AG04449 (cell line): ENCODE measurements at regions not wholly inside any gene's neighbourhood (a gene's known extent, or its start where the extent isn't known, plus 50 kb on each side); places are given as distances from the start of the nearest gene placed in this dataset.
A peak's percentile ranks its signal among the peaks of the same experiment; 100 is the strongest.

Experiments
- CTCF ChIA-PET: fragments of 350-600 bp; formaldehyde crosslinking; extraction: SDS; loops from one replicate; lab custom pipeline; 2021; ENCODE audit warnings: antibody characterized with exemption; lab: Yijun Ruan, JAX
- POLR2A ChIA-PET: fragments of 400-600, 350-600 bp; formaldehyde crosslinking; extraction: SDS; loops from one replicate; lab custom pipeline; 2020; ENCODE audit warnings: antibody characterized with exemption, inconsistent platforms; lab: Yijun Ruan, JAX
- DNase-seq: peaks from one replicate; pipeline ENCODE4 v3.0.0-alpha.2; 2010; ENCODE audit warnings: low read depth, low spot score
- H3K4me3 ChIP-seq: 2 replicates; pipeline ENCODE4 v1.5.1; 2011; ENCODE audit warnings: low read depth, mild to moderate bottlenecking, control low read depth, low read length
- CTCF ChIP-seq: IDR thresholded peaks from one replicate; pipeline ENCODE4 v1.5.1; 2011; ENCODE audit warnings: mild to moderate bottlenecking, moderate library complexity, low read length, control low read depth, inconsistent platforms; ENCODE audit not compliant: insufficient read depth; ENCODE audit errors: missing control alignments

DNA sequence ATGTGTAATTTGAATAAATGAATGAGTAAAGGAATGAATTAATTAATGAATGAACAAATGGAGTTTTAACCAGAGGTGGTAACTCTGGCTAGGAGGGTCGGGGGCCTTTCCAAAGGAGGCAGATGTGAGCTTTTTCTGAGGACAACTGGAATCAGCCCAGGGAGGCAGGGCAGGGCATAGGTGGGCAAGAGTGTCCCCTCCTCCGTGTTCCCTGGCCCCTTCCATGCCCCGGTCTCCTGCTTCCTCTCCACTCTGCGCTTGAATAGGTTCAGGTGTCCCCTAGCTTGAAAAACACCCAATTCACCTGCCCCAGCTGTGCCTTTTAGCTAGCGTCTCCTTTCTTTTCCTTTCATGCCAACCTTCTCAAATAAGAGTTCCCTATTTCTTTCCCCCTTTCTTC, 473.1 kb downstream of the CDH26 start:
- CTCF ChIA-PET = no interaction called here
- no peak overlapping the region for H3K4me3 ChIP-seq
- no peak for DNase-seq
- no peak for TF ChIP-seq CTCF
- POLR2A ChIA-PET = no interaction called here

- DNase-seq = no peak
- TF ChIP-seq CTCF = no peak
- CTCF ChIA-PET = no interaction called here
- POLR2A ChIA-PET = no interaction called here
- no peak overlapping the region for H3K4me3 ChIP-seq
Observed at GRCh38 chr20:60437418-60437817, 479.2 kb downstream of the CDH26 start.

GRCh38 chr20:60446267-60447111, 488.3 kb downstream of the CDH26 start:
- DNase-seq = no peak
- H3K4me3 ChIP-seq = no peak overlapping the region
- no peak for TF ChIP-seq CTCF
- ChIA-PET POLR2A (no interaction called here), CTCF (no interaction called here)

GRCh38 chr20:60447703-60448102, 489.5 kb downstream of the CDH26 start:
- CTCF ChIA-PET = no interaction called here
- no peak for DNase-seq
- POLR2A ChIA-PET = no interaction called here
- no peak overlapping the region for H3K4me3 ChIP-seq
- no peak for TF ChIP-seq CTCF

- no peak for DNase-seq
- no peak overlapping the region for H3K4me3 ChIP-seq
- ChIA-PET POLR2A (no interaction called here), CTCF (interaction anchor here (1.9 kb wide), 1 partner anchor 243 kb away, joined by 5 read pairs; no protein-coding TSS in a partner anchor)
- TF ChIP-seq CTCF = peak; percentile 19
Observed at GRCh38 chr20:60453388-60454246, 495.4 kb downstream of the CDH26 start.

DNA sequence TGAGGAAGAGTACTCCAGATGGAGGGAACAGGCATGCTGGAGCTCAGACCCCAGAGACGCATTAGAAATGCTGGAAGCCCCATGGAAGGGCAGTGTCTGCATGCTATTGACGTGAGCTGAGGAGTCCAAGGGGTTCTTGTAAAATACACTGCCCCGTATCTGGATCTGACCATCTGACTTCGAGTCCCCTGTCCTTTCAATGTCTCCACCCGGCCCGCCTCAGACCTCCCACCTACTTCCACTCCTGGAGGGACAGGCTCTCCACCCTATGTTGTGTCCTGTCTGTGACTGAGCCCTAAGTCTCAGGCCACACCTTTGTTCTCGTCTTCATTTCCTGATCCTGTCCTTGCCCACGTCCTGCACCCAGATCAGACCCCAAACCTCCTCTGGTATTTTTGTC, 496.3 kb downstream of the CDH26 start:
- no peak for DNase-seq
- ChIA-PET CTCF (interaction anchor here (1.9 kb wide), 1 partner anchor 243 kb away, joined by 5 read pairs; no protein-coding TSS in a partner anchor), POLR2A (no interaction called here)
- H3K4me3 ChIP-seq = no peak overlapping the region
- no peak for TF ChIP-seq CTCF
